GM12875 (cell line): ENCODE measurements at regions not wholly inside any gene's neighbourhood (a gene's known extent, or its start where the extent isn't known, plus 50 kb on each side); places are given as distances from the start of the nearest gene placed in this dataset.
A peak's percentile ranks its signal among the peaks of the same experiment; 100 is the strongest.

Source experiments
- H3K4me3 ChIP-seq: one replicate; pipeline ENCODE4 v1.5.1; 2011; ENCODE audit warnings: low read depth, low read length, control low read depth
- TF ChIP-seq, protein P1 (sequence below): IDR thresholded peaks from 2 replicates; pipeline ENCODE4 v1.5.1; 2011; ENCODE audit warnings: low read depth, mild to moderate bottlenecking, control low read depth, inconsistent platforms, low read length, moderate library complexity, borderline replicate concordance; ENCODE audit not compliant: insufficient read depth

DNA sequence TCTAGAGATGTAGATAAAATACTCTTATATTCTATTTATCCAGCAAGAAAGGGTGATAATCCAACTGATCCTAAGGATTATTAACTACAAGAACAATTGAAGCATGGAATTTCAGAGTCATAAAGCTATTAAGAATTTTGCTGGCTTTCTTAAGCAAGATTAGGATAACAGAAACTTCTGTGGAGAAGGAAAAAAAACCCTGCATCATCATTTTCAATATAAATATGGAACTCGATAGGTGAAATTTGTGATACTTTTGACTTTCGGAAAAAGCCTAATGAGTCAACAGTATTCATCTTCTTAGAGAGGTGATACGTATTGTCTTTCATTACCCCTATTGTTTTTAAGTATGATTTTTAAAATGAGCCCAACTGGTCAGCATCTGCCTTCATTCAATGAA lies 593.3 kb downstream of the CPS1 start:
- TF ChIP-seq, protein P1, sequence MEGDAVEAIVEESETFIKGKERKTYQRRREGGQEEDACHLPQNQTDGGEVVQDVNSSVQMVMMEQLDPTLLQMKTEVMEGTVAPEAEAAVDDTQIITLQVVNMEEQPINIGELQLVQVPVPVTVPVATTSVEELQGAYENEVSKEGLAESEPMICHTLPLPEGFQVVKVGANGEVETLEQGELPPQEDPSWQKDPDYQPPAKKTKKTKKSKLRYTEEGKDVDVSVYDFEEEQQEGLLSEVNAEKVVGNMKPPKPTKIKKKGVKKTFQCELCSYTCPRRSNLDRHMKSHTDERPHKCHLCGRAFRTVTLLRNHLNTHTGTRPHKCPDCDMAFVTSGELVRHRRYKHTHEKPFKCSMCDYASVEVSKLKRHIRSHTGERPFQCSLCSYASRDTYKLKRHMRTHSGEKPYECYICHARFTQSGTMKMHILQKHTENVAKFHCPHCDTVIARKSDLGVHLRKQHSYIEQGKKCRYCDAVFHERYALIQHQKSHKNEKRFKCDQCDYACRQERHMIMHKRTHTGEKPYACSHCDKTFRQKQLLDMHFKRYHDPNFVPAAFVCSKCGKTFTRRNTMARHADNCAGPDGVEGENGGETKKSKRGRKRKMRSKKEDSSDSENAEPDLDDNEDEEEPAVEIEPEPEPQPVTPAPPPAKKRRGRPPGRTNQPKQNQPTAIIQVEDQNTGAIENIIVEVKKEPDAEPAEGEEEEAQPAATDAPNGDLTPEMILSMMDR = no peak
- no peak overlapping the region for H3K4me3 ChIP-seq

DNA sequence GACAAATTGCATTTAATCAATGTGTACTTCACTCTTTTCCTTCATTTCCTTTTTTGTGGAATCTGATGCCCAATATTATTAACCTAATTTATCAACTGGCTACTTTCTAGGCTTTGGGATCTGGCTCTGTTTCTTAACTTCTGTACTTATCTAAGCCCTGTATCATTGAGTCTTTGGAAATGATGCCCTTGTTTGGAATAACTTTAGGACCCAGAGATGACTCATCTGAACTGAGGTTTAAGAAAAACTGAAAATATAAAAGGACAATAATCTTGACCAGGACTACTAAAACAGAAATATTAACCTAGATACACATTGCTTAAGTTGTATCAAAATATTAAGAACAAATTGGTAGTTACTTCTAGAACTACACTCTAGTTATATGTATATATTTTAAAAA lies 600.8 kb downstream of the CPS1 start:
- no peak overlapping the region for H3K4me3 ChIP-seq
- TF ChIP-seq, protein P1 = no peak

DNA sequence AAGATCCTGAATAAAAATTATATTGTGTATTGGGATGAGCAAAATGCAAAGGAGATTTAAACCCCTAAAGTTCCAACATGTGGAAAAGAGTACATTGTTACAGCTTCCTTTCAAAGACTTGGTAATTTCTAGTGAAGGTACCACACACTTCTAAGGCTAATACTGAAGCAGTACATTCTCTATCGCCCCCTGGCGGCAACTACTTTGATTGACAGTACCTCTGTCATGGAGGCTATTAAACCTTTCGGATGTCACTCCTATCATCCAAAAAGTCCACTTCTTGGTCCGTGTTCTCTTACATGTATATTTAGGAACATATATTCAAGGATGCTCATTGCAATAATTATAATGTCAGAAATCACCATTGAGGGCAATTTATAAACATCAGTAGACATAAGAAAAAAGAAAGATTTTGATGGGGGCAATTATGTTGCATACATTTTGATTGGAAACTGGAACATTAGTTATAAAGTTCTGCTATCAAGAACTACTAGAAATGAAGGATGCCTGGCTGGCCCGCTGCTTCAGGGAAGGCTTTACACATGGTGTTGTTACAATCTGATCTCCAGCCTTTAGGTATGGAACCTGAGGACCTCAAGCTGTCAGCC lies 601.6 kb downstream of the CPS1 start:
- no peak overlapping the region for H3K4me3 ChIP-seq
- TF ChIP-seq, protein P1 = peak; percentile 84

DNA sequence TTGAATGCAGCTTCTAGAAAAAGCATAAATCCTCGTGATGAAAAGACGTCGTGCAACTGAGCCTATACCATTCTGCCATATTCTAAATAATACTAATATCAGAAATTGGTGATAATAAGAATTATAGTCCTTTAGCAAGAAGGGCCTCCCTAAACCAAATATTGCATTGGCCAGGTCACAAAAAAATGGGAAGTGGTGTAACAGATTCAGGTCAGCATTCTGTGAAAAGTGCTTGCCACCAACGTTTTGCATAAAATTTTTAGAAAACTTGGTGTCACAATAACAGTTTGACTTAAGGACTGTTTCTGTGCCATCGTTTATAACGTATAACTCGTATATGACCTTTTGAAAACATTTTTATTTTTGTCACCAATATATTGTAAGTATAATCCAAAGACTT lies 603.6 kb downstream of the CPS1 start:
- H3K4me3 ChIP-seq = no peak overlapping the region
- TF ChIP-seq, protein P1 = no peak

DNA sequence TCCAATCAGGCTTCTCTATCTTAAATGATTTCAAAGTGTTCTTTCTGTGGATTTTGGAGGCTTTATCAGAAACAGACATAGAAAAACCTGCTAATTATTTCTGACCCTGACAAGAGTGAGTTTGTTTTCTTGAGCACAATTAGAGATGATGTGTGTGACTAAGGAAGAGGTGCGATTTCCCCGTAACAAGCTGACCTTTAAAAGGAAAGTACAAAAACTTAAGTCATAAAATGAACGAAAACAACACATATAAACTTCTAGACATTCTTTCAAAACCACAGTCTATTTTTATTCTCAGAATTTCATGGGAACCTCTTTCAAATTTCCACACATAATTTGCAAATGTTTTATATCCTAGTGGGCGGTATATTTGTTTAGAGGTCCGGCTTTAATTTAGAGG lies 604.8 kb downstream of the CPS1 start:
- H3K4me3 ChIP-seq = no peak overlapping the region

DNA sequence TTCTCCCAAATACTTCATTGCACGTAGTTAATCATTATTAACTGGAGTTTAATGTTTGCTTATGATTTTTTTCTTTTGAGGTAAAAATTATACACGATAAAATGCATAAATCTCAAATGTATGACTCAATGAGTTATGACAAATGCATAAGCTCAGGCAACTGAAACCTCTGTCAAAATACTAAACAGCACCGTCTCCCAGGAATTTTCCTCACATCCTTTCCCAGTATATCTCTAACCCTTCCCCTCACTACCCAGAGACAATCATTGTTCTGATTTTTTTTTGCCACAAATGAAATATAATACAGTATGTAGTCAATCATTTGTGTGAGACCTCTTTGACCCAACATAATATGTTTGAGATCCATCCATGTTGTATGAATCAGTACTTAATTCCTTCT lies 606.5 kb downstream of the CPS1 start:
- TF ChIP-seq, protein P1 = no peak

More for the DNA sequence above, 604.8 kb downstream of the CPS1 start:
- TF ChIP-seq, protein P1 = no peak

DNA sequence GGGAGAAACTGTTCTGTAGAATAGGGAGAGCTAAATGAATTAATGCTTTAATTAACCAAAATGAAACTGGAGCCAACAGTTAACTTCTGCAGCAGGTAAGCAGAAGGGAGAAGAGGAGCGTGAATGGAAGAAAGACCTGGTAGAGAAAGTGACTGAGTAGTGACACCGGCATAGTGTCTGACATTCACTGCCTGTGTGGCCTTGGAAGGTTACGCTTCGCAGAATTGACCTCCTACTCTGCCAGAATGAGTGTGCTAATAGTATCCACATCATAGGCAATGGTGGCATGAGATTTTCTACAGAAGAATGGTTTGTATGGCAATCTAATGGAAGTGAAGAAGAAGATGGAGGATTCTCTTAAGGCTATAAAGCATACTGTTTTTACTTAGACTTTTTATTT lies 614.4 kb downstream of the CPS1 start:
- TF ChIP-seq, protein P1 = no peak
- H3K4me3 ChIP-seq = no peak overlapping the region

More for the DNA sequence above, 606.5 kb downstream of the CPS1 start:
- no peak overlapping the region for H3K4me3 ChIP-seq
